DMS 273 (cell line): ENCODE measurements at regions not wholly inside any gene's neighbourhood (a gene's known extent, or its start where the extent isn't known, plus 50 kb on each side); places are given as distances from the start of the nearest gene placed in this dataset.
"Not testable (repeated sequence)": the region's sequence is repeated elsewhere in the genome, so short reads cannot be mapped to it uniquely, and the experiment has no call there.

Experiments
- DNase-seq: peaks from one replicate; lab custom pipeline; 2025; ENCODE audit not compliant: unreplicated experiment; lab: John Stamatoyannopoulos, UW

DNA sequence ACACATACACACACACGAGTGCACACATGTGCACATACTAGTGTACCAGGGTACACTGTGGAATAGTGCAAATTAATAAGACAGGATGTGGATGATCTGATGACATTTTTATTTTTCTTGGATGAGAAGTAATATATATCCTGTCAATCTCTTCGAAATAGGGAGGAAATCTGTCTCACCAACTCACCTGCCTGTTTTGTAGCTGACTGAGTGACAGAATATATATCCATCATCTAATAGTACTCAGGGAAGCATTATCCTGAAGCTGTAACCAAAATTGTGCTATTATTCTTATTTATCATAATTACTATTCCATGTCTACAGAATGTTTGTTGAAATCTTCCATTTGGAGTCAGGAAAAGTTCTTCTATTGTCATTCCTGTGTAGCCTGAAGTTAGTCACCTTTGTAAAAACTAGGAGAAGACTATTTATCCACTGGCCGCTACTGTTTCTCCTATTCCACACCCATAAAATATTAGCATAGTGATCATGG, 888.0 kb downstream of the TRAM1L1 start:
- DNase-seq = no peak

DNA sequence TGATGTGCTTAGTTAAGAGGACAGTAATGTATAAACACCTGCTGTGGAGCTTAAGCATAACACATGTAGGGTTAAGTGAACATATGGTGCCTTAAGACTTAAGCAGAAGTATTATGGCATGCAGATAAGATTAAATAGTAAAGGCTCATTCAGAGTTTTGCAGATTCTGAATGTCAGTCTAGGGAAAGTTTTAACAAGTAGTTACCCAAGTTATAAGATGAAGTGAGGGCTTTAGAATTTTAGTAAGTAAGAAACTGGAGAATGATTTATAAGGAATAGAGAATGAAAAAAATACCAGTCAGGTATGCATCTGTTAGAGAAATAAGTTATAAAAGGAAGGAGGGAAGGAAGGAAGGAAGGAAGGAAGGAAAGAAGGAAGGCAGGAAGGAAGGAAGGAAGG, 902.1 kb downstream of the TRAM1L1 start:
- DNase-seq = peak; percentile 17

DNA sequence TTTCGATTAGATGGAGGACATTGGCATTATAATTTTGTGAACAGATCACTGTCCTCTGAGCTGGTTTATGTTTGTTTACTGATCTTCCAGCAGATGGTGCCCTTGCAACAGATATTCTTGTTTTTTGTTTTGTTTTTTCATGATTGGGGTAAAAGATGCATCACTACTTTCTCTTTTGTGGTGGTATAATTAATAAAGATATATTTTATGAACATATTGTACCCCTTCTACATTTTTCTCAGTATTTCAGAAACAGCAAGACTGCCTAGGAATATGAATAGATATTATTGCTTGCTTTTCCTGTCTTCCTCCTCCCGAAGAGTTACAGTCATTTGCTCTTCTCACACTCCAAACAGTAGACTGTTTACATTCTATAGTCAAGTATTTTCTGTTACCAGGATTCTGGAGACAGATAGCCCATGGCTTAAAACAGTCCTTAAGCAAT, 905.2 kb downstream of the TRAM1L1 start:
- peak; percentile 30 for DNase-seq

DNA sequence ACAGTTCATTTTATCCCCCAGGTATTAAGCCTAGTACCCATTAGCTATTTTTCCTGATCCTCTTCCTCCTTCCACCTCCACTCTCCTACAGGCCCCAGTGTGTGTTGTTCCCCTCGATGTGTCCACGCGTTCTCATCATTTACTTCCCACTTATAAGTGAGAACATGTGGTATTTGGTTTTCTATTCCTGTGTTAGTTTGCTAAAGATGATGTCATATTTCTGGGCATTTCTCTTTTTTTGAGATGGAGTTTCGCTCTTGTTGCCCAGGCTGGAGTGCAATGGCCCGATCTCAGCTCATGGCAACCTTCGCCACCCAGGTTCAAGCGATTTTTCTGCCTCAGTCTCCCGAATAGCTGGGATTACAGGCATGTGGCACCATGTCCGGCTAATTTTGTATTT, 934.0 kb downstream of the TRAM1L1 start:
- DNase-seq = not testable (repeated sequence)

DNA sequence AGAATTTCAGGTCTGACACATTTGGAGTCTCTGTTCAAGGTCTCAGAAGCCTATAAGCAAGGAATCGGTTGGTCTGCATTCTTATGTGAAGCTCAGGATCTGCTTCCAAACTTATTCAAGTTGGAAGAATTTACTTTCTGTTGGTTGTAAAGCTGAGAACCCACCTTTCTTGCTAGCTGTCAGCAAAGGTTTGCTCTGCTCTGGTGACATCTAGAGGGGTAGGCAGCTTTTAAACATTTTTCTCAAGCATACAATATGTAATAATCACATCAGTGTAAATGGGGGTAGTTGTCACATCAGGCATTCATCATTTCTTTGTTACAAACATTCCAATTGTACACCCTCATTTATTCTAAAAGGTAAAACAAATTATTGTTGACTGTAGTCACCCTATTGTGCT, 935.2 kb downstream of the TRAM1L1 start:
- peak; percentile 1 for DNase-seq

DNA sequence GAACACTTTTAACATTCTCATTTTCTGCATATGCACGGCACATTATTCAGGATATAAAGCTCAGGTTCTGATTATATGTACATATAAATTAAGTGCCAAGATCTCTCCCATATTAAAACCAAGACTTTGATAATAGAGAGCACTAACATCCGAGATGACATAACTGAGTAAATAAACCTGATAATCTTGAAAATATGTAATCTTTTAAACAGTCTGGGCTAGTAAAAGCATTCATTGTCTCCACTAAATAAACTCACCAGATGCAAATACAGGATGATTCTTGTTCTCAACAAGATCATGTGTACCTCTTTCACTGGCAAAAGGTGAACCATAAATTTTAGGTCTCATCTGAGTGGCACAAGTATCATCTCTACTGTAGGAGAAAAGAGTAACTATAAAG, 942.2 kb downstream of the TRAM1L1 start:
- DNase-seq = no peak

DNA sequence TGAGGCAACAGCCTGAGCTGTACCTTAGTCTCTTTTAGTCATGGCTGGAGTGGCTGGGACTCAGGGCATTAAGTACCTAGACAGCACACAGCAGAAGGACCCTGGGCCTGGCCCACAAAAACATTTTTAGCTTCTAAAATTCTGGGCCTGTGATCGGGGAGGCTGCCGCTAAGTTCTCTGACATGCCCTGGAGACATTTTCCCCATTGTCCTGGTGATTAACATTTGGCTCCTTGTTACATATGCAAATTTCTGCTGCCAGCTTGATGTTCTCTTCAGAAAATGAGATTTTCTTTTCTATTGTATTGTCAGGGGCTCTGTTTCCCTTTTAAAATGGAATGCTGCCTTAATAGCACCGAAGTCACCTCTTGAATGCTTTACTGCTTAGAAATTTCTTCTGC, 952.4 kb downstream of the TRAM1L1 start:
- DNase-seq = no peak

DNA sequence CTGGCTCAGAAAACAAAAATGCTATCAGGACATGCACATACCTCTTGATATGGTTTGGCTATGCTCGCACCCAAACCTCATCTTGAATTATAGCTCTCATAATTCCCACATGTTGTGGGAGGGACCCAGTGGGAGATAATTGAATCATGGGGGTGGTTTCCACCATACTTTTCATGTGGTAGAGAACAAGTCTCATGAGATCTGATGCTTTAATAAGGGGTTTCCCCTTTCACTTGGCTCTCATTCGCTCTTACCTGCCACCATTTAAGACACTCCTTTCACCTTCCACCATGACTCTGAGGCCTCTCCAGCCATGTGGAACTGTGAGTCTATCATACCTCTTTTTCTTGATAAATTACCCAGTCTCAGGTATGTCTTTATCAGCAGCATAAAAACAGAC, 958.6 kb downstream of the TRAM1L1 start:
- no peak for DNase-seq

DNA sequence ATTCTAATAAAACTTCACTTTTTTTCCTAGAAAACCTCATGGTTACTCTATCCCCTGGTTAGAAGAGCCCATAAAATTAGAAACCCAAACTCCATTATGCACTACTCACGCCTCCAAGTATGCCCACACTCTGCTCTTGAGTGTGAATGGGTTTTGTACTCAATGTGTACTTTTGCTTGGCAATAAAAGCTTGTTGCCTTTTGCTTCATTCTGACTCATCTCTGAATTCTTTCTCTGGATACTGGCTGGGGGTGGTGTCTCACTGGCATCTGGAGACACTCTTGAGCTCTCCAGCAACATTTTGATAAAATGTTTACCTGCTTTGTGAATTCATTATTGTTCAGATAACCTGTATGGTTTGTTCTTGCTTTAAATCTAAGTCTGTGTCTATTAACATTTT, 963.3 kb downstream of the TRAM1L1 start:
- no peak for DNase-seq

DNA sequence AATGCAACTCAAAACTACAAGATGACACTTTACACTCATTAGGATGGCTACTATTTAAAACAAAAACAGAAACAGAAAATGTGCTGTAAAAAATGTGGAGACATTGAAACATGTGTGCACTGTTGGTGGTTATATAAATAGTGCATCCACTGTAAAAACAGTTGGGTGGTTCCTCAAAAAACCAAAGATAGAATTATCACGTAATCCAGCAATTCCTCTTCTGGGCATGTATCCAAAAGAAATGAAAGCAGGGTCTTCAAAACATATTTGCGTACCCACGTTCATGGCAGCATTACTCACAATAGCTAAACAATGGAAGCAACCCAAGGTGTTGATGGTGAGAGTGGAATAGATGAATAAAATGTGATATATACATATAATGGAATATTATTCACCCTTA, 967.2 kb downstream of the TRAM1L1 start:
- no peak for DNase-seq

DNA sequence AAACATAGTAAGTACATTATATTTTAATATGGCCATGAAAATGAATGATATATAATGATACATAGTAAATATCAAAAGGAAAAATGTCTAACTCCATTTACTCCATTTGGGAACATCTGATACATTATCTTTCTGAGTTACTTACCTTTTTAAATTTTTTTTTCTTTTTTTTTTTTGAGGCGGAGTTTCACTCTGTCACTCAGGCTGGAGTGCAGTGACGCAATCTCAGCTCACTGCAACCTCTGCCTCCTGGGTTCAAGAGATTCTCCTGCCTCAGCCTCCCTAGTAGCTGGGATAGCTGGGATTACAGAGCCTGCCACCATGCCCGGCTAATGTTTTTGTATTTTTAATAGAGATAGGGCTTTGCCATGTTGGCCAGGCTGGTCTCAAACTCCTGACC, 972.5 kb downstream of the TRAM1L1 start:
- DNase-seq = not testable (repeated sequence)

DNA sequence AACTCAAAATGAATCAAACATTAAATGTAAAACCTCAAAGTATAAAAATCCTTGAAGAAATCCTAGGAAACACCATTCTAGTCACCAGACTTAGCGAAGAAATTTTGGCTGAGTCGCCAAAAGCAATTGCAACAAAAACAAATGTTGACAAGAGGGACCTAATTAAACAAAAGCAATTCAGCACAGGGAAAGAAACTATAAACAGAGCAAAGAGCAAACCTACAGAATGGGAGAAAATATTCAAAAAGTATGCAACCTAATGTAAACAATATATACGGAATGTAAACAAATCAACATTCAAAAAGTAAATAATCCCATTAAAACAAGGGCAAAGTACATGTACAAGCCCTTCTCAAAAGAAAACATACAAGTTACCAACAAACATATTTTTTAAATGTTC, 974.7 kb downstream of the TRAM1L1 start:
- DNase-seq = no peak

DNA sequence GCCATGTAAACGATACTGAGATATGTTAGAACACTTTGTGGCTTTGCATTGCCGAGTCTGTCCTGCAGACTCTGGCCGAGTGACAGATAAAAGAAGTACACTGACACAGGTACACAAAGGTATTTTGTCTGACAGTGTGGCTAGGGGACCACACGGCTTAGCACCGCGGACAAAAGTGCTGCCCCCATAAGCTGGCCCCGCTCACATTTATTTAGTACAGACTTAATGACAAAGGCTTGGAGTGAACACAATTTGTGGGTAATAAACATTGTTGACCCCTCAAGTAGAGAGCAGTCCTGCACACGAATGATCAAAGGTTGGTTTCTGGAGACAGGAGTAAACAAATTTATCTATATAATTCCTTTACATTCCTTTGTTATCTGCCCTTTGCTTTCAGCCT, 976.8 kb downstream of the TRAM1L1 start:
- no peak for DNase-seq

DNA sequence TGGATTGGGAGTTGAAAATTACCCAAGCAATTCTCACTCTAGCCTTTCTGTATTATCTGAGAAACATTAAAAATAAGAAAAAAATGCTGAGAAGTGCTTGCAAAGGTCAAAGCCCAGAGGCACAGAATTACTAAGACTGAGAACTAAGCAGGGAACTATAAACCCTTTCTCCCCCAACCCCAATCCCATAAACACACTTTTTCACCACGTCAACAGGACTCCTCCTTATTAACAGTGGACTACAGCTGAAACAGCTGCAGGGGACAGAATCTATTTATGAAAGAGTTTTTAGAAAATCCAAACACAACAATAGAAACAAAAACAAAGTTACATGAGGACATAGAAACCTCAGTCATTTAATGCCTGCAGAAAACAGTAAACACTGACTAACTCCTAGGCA, 984.1 kb downstream of the TRAM1L1 start:
- no peak for DNase-seq

DNA sequence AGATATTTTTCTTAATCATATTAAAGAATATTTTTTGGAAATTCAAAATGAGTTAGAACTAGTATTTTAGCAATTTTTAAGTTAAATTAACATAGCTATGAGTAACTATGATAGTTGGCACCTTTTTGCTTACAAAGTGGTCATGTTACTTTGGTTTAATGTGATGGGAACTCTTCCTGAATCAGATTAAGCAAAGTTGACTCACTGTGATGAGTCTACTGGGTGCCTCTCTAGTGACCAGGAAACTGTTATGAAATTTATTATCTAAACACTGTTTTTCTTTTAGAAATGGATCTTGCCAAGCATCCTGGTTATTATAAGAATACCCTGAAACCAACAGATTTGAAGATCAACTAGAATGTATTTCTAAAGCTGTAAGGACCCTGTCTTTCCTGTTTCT, 985.8 kb downstream of the TRAM1L1 start:
- no peak for DNase-seq

DNA sequence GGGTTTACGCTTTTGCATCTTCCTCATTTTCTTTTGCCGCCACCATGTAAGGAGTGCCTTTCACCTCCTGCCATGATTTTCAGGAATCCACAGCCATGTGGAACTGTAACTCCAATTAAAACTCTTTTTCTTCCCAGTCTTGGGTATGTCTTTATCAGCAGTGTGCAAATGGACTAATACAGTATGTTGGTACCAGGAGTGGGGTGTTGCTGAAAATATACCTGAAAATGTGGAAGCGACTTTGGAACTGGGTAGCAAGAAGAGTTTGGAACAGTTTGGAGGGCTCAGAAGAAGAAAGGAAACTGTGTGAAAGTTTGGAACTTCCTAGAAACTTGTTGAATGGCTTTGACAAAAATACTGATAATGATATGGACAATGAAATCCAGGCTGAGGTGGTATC, 983.9 kb upstream of the NDST4 start:
- DNase-seq = not testable (repeated sequence)

DNA sequence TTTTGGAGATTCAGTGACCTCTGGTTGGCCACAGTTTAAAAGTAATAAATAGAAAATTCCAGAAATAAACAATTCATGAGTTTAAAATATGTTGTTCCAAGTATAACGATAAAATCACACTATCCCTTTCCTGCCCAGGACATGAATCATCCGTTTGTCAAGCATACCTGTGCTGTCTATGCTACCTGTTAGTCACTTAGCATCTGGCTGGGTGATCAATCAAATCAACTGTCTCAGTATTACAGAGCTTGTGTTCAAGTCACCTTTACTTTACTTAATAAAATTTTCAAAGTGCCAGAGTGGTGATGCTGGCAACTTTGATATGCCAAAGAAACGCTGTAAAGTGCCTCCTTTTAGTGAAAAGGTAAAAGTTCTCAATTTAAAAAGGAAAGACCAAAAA, 979.5 kb upstream of the NDST4 start:
- DNase-seq = no peak

DNA sequence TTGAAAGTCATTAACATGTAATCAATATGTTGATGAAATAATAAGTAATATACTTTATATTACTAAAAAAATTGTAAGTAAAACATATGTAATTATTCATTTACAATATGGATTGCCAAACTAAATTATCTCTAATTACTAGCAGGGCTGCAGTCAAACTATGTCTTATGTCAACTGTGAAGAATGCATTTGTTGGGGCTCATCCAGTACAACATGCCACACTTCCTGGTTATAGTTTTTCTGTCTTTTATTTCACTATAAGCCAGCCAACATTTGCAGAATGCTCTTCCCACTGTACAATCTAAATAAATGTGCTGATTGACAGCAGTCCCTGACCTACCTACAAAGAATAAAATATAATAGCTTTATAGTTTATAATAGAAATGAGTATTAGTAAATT, 975.4 kb upstream of the NDST4 start:
- DNase-seq = no peak

DNA sequence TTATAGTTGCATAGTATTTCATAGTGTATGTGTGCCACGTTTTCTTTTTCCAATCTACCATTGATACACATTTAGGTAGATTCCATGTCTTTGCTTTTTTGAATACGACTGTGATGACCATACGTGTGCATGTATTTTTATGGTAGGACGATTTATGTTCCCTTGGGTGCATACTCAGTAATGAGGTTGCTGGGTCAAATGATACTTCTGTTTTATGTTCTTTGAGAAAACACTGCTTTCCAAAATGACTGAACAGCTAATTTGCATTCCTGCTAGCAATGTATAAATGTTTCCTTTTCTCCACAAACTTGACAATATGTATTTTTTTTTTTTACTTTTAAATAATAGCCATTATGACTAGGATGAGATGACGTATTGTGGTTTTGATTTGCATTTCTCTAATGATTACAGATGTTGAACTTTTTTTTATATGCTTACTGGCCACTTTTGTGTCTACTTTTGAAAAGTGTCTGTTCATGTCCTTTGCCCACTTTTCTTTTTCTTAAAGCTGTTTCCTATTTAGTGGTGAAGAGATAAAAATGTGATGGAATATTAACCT, 969.5 kb upstream of the NDST4 start:
- DNase-seq = no peak

DNA sequence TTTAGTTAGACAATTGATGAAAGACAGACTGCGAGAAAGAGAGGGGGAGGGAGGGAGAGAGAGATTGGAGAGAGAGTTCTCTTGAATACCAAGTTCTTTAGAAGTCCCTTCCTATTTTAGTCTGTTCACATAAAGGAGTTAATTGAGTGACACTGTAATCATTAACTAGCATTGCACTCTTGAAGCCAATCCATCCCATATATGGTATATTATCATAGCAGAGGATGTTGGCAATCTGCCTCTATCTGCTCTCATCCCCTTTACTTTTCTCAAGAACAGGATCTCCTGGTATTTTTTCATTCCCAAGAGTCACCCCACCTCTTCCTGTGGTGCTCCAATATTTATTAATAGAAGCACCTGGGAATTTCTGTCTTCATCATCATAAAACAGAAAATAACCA, 959.6 kb upstream of the NDST4 start:
- DNase-seq = no peak

DNA sequence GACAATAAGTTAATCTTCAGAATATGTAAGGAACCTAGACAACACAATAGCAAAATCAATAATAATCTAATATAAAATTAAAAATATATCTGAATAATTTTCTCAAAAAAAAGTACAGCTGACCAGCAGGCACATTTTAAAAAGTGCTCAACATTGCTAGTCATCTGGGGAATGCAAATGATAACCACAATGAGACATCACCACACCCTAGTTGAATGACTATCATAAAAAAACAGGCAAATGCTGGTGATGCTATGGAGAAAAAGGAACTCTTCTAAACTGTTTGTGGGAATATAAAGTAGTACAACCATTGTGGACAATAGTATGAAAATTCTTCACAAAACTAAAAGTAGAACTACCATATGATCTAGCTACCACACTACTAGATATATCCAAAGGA, 956.9 kb upstream of the NDST4 start:
- no peak for DNase-seq

DNA sequence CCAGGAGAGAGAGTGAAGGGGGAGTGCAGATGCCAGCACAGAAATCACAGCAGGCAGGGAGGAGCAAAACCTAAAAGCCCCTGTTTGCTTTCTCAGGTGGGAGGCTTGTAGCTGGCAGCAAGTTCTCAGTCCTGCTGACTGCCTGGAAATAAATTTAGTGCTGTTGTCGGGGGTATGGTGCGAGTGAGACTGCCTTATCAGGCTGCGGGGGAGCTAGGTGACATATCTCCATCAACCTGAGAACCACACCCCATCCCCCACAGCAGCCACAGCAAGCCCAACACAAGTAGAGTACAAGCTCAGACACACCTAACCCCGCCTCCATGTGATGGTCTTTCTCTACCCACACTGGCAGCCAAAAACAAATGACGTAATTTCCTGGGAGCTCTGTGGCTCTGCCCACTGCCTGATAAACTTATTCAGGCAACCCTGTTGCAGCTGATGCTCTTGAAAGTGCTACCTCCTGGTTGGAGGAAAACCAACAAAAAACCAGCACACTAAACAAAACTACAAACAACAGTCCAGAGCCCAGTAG, 953.4 kb upstream of the NDST4 start:
- peak; percentile 5 for DNase-seq

DNA sequence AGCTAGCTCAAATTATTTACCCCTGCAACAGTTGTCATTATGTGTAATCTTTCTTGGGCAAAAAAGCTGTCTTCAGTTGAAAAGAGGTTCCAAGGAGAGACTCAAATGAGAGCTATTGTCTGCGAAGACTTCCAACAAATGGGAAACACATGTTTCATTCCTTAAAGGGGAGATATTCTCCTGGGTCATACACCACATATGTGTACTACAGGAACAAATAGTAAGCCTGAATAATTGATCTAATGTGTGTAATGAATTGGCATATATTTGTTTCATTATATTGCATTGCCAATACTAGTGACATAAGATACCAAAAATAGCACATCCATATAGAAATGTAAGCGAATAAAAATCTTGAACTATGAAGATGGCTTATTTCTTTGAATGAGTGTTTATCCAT, 950.9 kb upstream of the NDST4 start:
- DNase-seq = no peak
